Stimulated activated CD4-positive, alpha-beta T cell treated with anti-CD3 and anti-CD28 coated beads, Interleukin-1b, Interleukin-23, amount 100 ng/mL, for 4 hours (primary cell): ENCODE measurements at regions not wholly inside any gene's neighbourhood (a gene's known extent, or its start where the extent isn't known, plus 50 kb on each side); places are given as distances from the start of the nearest gene placed in this dataset.

Experiments
- DNase-seq, 2 donors: peaks; one replicate each; pipeline ENCODE4 v3.0.0-alpha.2; 2020; ENCODE audit warnings: low read depth in 2 of 2

GRCh38 chrX:39174241-39174771 lies 373.0 kb downstream of the MID1IP1 start:
- no peak for DNase-seq

- DNase-seq: no peak
These were observed 373.6 kb downstream of the MID1IP1 start for GRCh38 chrX:39174772-39175417.

GRCh38 chrX:39175418-39176057 lies 374.3 kb downstream of the MID1IP1 start:
- DNase-seq: no peak

GRCh38 chrX:39176105-39176504 lies 374.8 kb downstream of the MID1IP1 start:
- no peak for DNase-seq

DNA sequence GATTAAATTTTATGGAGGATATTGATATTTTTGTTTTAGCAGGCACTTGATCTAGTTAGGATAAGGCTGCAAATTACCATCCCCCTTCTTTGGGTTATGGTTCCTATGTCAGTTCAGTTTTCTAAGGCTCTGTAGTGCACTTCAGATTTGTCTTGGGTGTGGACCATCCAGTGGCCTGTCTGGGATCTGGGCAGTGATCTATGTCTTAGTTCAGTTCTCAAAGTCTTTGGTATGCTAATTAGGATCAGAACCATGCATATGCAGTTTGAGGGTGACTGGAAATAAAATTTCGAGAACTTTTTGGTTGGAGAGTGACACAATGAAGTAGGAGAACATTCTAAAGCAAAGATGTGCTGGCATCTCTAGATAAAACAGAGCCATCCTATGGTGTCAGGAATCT lies 388.2 kb downstream of the MID1IP1 start:
- no peak for DNase-seq

DNA sequence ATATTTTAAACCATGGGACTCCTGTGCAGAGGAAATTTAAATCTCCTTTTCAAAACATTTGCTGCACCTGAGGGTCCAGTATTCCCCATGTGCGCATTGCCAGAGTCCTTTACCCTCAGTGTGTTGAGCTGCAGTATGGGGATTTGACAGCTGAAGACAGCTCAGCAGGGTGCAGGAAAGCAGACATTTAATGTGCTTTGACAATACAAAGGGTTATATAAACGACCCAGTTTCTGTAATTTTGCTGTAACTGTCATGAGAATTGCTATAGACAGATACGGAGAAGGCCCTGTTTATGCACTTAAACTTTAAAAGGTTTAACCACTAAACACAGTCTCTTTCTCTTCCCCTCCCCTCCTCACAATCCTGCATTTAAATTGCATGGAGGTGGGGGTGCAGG lies 393.4 kb downstream of the MID1IP1 start:
- DNase-seq: no peak

DNA sequence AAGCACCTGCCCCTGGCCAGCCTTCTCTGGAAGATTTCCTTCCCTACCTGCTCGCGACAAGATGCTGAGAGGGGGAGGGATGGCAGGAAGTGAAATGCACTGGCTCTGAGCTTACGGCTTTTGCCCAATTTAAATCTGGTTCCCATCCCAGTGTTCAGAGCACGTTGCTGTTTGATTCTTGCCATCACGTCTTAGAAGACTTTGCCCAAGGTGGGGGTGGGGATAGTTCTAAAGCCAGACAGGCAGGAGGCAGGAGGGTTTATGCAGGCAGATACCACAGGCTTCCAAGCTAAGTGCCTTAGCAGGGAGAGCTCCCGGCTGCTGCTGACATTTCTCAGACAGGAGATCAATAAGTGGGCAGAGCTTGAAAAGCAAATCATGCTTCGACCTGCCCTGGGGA lies 393.9 kb downstream of the MID1IP1 start:
- no peak for DNase-seq

DNA sequence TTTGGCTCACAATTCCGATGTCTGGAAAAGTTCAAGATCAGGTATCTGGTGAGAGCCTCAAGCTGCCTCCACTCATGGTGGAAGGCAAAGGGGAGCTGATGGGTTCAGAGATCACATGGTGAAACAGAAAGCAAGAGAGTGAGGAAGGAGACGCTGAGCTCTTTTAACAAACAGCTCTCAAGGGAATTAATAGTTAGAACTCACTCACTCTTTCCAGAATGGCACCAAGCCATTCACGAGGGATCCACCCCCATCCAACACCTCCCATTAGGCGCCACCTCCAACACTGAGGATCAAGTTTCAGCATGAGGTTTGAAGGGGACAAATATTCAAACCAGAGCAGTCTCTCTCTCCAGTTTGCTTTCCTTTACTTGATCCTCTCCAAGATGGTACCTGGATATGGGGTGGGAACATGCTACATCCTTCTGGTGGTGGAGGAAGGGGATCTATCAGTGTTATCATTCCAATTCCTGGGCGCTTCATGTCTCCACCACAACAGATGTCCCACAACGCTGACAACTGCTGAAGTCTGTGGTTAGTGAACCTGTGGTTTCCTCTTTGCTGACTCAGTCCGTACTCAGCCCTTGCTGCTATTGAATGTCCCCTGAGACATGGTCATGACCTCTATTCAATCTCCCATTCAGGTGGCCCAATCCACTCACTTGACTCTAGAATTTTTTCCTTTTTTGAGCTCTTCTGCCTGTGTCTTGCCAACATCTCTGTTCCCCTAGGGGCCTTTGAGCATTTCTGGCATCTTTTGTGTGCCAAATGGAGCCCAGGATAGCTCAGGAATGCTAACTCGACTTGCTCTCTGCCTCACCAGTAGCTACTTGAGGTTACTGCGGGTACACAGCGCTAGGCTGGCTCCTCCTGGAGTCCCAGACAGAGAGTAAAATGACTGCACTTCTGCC lies 395.2 kb downstream of the MID1IP1 start:
- DNase-seq: peak in 1 of 2 donors; percentile 21

- no peak for DNase-seq
These were observed 398.2 kb downstream of the MID1IP1 start for GRCh38 chrX:39199429-39199828.

DNA sequence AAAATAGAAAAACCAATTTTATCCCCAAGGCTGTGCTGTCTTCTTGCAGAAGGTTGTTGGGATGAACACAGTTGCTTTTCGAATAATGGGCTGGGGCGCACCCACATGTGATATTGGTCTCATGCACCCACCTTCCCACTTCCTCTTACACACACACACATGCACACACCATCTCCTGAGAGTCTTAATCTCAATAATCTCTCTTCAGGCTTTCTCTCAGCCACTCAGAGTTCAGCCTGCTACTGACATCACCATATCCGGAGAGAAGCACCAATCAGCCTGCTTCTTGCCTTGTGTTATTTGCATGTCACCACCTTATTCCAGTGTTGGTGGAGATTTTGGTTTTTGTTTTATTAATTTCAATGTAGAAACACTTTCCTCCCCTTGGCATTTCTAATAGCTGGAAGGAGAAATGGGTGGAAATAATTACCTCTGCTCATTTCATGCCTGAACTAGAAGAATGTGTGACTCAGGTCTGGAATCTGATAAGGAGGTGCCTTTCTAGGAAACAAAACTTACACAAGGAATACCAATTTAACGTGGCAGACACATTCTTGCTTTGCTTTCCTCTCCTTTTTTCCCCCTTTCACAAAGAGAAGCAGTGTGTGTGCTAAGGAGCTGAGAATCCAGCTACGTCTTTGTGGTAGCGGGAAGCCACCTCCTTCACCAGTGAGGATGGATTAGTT lies 400.2 kb downstream of the MID1IP1 start:
- no peak for DNase-seq

DNA sequence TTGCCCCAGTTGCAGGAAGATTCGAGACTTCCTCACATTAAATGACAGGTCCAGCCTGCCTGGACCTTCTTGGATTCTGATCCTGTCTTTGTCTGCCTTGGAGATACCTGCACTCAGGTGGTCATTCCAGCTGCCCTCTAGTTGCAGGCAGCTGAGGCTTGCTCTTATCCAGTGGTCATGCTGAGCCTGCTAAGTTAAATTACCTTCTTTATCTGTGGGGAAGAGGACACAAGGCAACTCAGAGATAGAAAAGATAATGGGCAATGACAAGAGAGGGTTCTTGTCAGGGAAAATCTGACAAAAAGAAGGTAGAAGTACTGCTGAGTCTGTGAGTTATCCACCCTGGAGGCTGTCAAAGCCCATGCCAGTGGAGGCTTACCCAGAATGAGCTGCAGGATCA lies 401.4 kb downstream of the MID1IP1 start:
- DNase-seq: no peak

GRCh38 chrX:39203427-39203826 lies 402.2 kb downstream of the MID1IP1 start:
- no peak for DNase-seq

DNA sequence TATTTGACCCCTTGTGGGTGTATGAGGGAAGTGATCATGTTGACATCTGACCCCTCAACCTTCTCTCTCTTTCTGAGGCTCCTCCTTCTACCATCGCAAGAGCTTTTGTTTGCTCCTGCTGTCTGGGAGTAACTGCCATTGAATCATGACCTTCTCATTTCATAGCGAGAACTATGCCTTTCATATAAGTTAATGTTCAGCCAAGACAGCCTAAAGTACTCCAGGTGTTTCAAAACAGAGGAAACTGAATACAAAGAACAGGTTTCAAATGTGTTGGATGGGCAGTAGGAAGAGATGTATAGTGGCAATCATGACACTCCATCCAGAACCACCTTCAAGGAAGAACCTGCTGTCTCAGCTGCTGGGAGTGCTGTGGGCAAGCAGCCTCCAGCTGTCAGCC lies 403.1 kb downstream of the MID1IP1 start:
- no peak for DNase-seq

GRCh38 chrX:39204945-39205344 lies 403.7 kb downstream of the MID1IP1 start:
- DNase-seq: no peak

DNA sequence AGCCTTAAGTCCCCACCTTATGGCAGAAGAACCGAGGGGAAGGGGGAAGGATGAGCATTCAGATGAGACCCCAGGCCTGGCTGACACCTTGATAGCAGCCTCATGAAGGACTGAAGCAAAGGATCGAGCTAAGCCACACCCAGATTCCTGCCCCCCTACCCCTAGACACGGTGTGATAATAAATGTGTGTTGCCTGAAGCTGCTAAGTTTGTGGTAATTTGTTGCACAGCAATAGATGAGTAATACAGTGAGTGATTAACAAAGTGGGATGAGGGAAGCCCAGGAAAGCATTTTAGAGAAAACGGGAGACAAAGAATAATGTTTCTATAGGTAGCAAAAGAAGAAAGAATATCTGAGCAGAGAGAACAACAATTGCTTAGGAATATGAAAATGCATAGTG lies 404.2 kb downstream of the MID1IP1 start:
- DNase-seq: no peak

- DNase-seq: no peak
These were observed 405.3 kb downstream of the MID1IP1 start for GRCh38 chrX:39206399-39207145.

GRCh38 chrX:39211501-39211900 lies 410.2 kb downstream of the MID1IP1 start:
- no peak for DNase-seq

DNA sequence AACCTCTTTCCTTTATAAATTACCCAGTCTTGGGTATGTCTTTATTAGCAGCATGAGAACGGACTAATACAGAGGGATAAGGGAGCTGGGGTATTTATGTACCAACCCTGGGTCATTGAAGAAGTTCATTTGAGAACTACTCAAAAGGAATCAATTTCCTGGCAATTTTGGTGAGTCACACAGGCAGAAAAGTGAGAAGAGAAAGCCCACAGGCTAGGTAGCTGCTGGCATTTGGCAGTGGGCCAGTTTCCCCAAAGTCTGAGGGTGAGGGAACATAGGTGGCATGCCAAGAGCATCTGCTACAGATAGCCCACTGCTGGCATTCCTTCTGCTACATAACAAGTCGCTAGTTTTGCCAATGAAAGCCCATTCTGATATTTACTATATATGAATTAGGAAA lies 411.2 kb downstream of the MID1IP1 start:
- peak; percentile 24 to 32 for DNase-seq

DNA sequence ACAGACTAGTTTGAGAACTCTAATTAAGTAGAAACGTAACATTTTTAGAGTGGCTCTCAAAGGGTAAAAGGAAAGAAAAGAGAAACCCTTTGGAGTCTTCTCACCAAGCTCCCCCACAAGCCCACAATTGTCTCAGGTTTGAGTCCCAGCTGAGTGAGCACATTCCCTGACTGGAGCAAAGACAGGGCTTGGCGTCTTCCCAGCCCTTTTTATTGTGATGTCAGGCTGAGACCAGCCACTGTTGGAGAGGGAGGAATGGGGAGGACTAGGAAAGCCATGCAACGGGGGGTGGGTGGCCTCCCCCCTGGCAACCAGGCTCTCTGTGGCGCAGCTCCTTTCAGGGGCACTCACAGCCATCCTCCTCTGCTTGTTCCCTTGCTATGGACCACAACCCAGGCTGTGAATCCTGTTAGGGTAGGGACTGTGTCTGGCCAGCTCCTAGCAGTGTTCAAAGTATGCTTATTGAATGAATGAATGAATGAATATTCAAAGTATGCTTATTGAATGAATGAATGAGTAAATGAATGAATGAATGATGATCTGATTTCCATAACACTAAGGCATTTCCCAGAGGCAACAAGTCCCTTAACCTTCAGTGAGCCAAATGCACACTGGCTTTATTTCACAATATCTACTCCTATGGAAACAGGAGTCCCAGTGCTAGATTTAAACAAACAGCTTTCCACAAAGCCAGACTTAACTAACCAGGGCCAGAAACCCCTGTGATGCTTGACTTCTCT lies 413.3 kb downstream of the MID1IP1 start:
- no peak for DNase-seq

DNA sequence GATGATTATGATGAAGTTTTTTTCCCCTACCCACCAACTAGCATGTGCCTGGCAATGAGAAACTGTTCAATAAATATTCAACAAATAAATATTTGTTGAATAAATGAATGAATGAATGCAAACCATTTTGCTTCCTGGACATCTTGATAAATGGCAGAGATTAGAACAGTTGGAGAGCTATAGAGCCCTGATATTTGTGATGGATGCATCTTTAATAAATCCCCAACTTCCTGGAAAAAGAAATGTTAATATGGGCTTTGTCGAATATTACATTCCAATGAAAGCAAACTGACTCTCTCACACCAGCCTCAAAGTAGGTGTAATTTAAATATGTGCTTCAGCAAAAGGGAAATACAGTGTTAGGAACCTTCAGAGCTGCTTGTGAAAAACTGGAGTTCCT lies 419.7 kb downstream of the MID1IP1 start:
- DNase-seq: no peak
